ENCODE measurements at regions not wholly inside any gene's neighbourhood (a gene's known extent, or its start where the extent isn't known, plus 50 kb on each side); places are given as distances from the start of the nearest gene placed in this dataset.

- DNase-seq (ENCODE audit: low spot score): no peak
Measured at GRCh38 chr5:74376187-74376586, 264.3 kb downstream of the ENC1 start.

- no peak for DNase-seq (ENCODE audit: low spot score)
Measured at GRCh38 chr5:74375271-74375670, 265.3 kb downstream of the ENC1 start.

- no peak for DNase-seq (ENCODE audit: low spot score)
Measured at GRCh38 chr5:74374656-74375055, 265.9 kb downstream of the ENC1 start.

DNA sequence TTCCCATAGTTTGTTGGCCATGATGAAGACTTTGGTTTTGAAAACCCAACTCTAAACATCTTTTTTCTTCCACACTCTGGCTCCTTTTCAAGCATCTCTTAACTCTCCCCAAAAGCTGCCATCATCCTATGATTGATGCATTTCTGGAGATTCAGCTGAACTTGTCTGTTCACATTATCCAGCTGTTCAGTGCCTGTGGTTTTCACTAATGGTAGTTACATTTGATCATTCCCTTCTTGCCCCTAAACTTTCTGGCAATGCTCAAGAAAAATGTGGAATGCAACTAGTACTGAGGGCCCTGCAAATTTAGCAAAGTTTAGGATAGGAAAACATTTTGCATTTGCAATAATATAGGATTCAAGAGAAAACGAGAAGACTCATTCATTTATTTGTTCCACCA lies 267.5 kb downstream of the ENC1 start:
- no peak for DNase-seq (ENCODE audit: low spot score)

GRCh38 chr5:74372502-74373064 lies 267.9 kb downstream of the ENC1 start:
- DNase-seq (ENCODE audit: low spot score): no peak

- no peak for DNase-seq (ENCODE audit: low spot score)
Measured at GRCh38 chr5:74372051-74372450, 268.5 kb downstream of the ENC1 start.

DNA sequence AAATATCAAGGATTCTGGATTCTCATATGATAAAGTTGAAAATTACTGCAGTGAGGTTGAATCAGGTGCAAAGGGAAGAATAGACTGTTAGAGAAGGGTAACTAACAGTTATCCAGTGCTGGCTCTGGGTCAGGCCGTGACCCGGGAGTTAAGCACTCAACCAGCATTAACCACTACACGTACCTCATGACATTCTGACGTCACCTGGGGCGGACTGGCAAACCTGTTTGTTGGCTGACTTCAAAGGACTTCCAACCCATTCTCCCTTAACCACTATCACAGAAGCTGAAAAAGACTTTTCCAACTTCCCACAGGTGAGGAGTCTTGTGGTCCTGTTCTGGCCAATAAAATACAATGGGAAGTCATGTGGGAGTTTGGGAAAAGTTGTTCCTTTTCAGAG lies 268.9 kb downstream of the ENC1 start:
- no peak for DNase-seq (ENCODE audit: low spot score)

DNA sequence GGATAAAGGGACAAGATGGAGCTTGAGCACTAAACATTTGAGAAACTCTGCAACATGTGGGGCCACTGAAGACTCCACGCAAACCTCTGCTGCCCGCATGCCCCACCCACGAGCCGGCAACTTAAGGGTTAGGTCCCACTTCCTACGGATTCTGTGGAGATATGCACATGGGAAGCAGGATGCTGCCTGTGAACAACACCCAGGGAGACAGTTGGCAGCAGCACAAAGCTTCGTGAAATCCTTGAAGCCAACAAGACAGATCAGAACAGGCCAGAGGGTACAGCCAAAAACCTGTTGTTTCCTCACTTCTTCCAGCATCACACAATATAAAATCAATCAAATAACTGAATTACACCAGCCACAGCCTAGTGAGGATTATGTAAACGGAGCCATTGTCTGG lies 270.4 kb downstream of the ENC1 start:
- DNase-seq (ENCODE audit: low spot score): no peak

DNA sequence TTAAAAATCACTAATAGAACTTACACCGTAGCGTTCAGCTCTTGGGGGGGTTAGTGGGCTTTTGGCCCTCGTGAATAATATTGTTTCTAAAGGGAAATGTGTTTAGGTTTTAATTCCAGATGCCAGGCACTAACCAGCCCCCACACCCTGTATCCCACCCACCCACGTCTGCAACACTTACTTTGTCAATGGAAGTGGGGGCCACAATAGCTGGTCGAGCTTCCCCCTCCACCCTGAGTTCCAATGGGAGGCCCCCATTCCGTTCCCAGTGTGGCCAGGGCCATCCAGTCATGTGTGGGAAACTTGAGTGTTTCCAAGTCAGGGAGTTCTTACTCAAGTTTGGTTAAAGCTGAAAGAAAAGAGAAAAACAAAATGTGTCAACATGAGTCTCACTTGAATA lies 271.4 kb downstream of the ENC1 start:
- no peak for DNase-seq (ENCODE audit: low spot score)

DNA sequence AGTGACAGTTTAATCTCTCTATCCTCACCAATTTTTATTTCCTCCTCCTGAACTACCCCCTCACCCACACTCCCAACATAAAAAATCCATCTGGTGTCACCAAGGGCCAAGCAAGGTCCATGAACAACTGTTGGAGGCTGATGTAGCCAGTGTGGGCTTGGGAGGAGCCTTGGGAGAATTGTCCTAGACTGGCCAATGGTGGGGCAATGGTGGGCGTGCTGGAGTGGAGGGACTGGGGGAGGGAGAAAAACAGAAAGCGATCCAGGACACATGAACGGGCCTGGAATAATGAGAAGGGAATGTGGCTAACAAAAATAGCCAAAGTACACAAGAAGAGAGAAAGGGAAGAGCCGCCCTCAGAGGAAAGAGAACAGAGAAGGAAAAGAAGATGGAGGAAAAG lies 272.6 kb downstream of the ENC1 start:
- no peak for DNase-seq (ENCODE audit: low spot score)

- no peak for DNase-seq (ENCODE audit: low spot score)
Measured at GRCh38 chr5:74367241-74367733, 273.2 kb downstream of the ENC1 start.

GRCh38 chr5:74365723-74366122 lies 274.8 kb downstream of the ENC1 start:
- DNase-seq (ENCODE audit: low spot score): no peak

GRCh38 chr5:74364507-74364906 lies 276.0 kb downstream of the ENC1 start:
- no peak for DNase-seq (ENCODE audit: low spot score)

DNA sequence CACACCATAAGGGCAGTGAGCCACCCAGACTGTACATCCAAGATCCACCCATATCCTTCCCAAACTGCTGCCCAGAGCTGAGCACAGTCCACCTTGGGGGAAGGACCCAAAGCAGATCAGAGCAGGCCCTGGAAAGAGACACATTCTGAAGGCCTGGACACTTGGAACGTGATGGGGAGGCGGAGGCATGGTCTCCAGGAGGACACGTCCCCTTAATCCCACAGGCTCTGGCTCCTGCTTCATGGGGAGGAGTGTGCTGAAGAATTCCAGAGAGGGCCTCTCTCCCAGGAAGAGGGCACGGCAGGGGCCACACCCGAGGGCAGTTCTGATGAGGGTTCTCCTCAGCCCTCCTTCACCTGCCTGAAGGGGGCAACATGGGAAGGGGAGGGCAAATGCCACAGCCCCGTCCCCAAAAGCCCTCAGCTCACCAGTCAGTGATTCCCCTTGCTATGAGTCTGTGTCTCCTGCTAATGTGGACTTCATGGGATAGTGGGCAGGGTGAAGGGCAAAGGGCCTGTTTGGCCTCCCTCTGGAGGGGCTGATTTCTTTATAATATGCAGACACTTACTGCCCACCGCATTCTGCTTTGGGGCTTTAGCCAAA lies 276.8 kb downstream of the ENC1 start:
- DNase-seq (ENCODE audit: low spot score): no peak

- DNase-seq (ENCODE audit: low spot score): no peak
Measured at GRCh38 chr5:74361406-74362358, 278.8 kb downstream of the ENC1 start.

DNA sequence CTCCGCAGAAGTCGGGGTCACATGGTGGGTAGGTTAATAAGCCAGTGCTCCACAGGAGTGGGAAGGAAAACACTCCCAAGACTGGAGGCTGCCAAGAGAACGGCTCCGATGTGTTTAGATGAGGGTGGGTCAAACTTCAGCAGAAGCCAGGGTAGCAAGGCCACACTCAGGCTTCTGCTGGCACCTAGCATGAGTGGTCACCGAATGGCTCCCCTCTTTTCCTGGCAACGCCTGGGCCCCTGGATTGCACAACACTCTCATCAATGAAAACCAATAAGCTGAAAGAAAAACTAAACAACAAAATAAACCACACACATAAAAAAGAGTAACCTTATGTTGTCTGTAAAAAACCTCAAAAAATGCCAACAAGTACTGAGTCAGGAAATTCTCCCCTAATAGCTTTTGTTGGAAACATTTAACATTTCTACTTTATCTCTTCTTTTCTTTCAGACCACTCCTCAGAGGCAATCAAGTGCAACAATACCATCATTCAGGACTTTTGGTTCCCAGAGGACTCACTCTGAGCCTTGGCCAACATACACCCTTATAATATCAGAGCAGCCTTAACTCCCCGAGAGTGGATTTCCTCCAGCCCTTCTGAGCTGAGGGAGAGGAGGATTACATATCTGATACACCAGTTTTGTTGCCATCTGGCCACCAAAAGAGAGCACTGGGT lies 279.9 kb downstream of the ENC1 start:
- no peak for DNase-seq (ENCODE audit: low spot score)

GRCh38 chr5:74357827-74358226 lies 282.7 kb downstream of the ENC1 start:
- DNase-seq (ENCODE audit: low spot score): no peak

DNA sequence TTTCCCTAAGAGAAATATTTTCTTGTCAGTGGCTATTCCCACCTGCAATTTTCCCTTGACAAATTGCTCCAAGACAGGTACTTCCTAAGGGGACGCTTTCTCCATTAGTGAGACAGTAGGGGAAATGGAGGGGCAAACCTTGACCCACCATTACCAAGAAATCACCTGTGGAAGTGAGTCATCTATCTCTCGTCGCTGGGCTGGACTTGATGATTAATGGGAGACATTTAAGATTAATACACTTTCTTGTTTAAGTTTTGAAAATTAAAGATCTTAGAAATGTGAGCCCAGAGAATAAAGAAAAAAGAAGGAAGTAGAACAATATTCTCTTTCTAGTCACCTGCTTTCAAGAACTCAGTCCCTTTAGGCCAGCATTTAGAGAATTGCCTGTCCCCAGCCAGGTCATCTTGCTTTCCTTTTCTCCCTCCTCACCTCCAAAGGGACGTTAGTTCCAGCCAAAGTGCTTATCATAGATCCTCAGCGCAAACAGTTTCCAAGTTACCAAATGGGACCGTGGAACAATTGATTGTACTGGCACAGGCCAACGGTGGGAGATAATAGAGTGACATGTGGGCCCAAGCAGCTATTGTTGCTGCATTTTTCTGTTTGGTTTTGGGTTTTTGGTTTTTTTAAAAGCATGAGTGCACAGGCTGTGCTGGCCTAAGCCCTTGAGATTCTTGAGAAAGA lies 284.4 kb downstream of the ENC1 start:
- DNase-seq (ENCODE audit: low spot score): no peak

DNA sequence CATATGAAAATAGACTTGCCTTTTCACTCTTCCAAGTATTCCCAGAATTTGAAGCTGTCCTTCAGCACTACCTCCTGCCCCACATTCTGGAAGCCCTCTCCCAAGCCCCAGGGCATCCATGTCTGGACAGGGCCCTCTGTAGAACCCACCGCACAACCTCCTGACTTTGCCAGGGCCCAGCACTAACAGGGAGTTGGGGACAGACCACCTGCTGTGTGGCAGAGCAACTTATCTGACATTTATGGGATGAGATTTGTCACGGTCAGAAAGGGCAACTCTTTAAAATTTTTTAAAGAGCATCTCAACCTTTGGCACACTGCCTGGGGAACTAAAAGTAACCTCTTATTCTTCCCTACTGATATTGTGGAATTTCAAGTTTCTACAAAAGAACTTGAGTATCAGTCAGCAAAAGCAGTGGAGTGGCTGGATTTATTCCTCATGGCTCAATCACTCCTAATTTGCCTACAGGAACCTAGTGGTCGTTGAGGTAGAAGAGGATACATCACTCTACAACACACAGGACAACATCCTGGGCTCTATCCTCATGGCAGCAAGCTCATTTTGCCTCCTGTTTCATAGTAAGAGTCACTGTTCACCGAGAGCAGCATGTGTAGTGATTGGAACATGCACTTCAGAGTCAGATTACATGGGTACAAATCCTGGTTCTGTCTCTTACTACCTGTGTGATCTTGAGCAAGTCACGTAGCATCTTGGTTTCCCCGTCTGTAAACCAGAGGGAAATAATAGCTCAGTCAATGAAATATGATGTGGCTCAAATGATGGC lies 285.3 kb downstream of the ENC1 start:
- DNase-seq (ENCODE audit: low spot score): no peak

DNA sequence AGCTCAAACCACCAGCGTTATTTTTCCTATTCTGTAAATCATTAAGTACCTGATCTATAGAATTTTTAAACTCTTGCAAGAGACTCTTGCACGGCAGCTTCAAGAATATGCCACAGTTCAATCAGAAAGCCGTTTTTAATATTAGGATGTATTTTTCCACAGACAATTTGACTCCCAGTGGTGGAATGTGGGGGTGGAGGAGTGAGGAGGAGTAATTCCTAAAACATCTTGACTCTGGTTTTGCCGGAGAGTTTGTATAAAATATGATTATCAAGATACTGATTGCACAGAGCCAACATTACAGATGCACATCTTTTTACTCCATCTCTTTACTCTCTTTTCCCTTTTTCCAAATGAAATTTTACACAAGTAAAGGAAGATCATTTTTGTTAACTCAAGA lies 288.3 kb downstream of the ENC1 start:
- DNase-seq (ENCODE audit: low spot score): peak; percentile 20

Measured in AG08396 (cell line).